ENCODE measurements at regions not wholly inside any gene's neighbourhood (a gene's known extent, or its start where the extent isn't known, plus 50 kb on each side); places are given as distances from the start of the nearest gene placed in this dataset.
"Not testable (repeated sequence)": the region's sequence is repeated elsewhere in the genome, so short reads cannot be mapped to it uniquely, and the experiment has no call there.

GRCh38 chr16:87133112-87133850 lies 183.9 kb downstream of the C16orf95 start:
- DNase-seq (ENCODE audit: extremely low read depth, low read depth, low spot score), result no peak

DNA sequence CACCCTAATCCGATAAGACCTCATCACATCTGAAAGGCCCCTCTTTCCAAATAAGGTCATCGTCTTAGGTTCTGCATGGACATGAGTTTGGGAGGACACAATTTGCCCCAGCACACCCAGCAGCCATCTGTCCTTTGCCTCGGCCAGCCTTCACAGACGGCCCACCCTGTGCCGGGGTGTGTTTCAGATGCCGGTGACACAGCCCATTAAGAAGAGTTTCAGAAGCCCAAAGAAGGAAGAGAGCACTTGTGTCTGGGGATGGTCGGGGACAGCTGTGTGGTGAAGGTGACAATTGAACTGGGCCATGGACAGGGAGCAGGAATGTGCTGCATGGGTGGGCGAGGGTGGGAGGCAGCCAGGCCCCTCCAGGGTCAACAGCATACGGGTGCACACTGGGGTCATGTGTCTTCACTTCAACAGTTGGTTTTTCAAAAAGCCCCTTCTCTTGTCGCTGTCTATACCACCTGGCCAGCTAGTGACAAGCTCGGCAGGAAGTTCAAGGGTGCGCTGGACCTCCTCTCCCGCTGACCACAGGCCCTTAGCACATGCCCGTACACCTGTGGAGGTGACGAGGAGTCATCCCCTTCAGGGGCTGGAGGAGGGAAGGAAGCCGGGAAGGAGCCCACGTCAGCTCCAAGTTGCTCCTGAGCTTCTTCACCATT lies 183.1 kb downstream of the C16orf95 start:
- no peak for DNase-seq (ENCODE audit: extremely low read depth, low read depth, low spot score)

DNA sequence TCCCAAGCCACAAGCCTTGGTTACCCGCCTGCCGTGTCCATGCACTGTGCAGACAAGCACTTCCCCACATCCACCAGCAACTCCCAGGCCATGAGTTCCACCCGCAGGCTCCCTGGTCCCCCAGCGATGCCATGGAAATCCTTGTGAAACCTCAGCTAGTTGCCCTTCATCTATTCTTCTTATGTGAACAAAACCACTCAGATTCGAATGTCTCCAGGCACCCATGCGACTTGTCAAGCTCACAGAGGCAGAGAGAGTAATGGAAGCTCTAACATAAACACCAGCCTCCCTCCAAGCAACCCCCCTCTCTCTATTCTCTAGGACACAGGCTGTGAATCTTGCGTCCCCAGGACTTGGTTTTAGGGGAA lies 182.6 kb downstream of the C16orf95 start:
- no peak for DNase-seq (ENCODE audit: extremely low read depth, low read depth, low spot score)

DNA sequence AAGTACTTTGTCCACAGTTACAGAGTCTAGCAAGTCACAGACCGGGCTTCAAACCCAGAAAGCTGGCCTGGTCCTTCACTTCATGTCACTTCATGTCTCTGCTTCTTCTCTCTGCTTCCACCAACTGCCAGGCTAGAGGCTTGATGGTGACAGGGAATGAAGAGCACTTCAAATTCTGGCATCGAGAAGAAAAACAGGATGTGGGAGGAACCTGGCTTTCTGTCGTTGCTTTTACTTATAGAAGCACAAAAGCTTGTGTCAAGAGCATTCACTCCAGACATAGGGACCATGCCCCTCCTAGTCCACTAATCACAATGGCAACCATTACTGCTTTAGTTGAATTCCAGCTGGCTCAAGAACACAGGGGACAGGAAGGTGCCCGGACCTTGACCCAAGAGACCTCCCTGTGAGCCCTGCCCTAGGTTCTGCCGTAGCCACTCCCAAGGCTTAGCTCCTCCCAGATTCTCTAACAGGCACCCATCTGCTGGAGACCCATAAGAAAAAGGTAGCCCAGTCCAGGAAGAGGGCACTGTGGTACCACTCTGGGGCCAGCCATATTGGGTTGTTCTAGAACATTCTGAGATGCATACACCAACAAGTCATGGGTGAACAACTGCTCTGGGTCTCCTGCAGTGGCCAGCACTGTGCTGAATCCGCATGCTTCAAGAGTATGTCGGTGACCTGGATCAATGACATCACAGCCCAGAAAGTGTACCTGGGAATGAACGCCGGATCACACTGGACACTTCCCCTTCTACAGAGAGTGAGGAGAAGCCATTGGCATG lies 181.8 kb downstream of the C16orf95 start:
- DNase-seq (ENCODE audit: extremely low read depth, low read depth, low spot score), result no peak

GRCh38 chr16:87138316-87138715 lies 178.9 kb downstream of the C16orf95 start:
- no peak for DNase-seq (ENCODE audit: extremely low read depth, low read depth, low spot score)

DNA sequence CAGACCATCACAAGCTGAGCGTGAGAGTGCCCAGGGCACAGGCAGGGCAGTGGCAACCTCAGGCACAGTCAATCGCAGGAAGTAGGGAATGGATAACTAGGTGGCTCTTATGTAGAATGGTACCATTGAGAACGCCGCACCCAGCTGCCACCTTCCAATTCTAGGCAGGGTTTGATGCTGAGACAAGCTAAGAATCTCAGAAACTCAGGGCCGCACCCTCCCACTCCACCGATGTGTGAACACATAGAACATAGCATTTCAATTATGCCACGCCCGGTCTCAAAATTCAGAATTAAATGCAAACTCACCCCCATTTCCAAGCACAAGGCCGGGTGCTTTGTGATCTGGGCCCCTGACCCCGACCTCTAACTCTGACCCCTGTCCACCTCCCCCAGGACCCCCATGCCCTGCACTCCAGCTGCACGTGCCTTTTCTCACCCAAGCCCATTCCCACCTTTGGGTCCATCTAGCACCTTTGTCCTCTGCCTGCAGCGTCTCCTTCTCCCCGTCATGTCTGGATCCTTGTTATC lies 178.4 kb downstream of the C16orf95 start:
- DNase-seq (ENCODE audit: extremely low read depth, low read depth, low spot score), result no peak

GRCh38 chr16:87140211-87141200 lies 176.7 kb downstream of the C16orf95 start:
- DNase-seq (ENCODE audit: extremely low read depth, low read depth, low spot score), result no peak

GRCh38 chr16:87141402-87141801 lies 175.8 kb downstream of the C16orf95 start:
- no peak for DNase-seq (ENCODE audit: extremely low read depth, low read depth, low spot score)

GRCh38 chr16:87143661-87144121 lies 173.5 kb downstream of the C16orf95 start:
- DNase-seq (ENCODE audit: extremely low read depth, low read depth, low spot score), result no peak

GRCh38 chr16:87144232-87144631 lies 173.0 kb downstream of the C16orf95 start:
- no peak for DNase-seq (ENCODE audit: extremely low read depth, low read depth, low spot score)

GRCh38 chr16:87145181-87146176 lies 171.7 kb downstream of the C16orf95 start:
- no peak for DNase-seq (ENCODE audit: extremely low read depth, low read depth, low spot score)

GRCh38 chr16:87146676-87147075 lies 170.5 kb downstream of the C16orf95 start:
- DNase-seq (ENCODE audit: extremely low read depth, low read depth, low spot score), result no peak

DNA sequence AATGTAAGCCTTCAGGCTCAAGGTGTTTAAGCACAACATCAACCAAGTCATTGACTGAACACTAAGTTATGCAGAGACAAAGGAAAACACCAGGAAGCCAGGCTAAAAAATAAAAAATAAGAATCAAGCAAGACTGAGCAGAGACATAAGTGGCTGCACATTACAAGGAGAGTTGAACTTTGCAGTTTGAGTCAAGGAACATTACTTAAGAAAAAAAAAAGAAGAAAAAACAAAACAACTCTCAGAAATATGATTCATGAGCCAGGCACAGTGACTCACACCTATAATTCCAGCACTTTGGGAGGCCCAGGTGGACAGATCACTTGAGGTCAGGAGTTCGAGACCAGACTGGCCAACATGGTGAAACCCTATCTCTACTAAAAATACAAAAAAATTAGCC lies 168.1 kb downstream of the C16orf95 start:
- DNase-seq (ENCODE audit: extremely low read depth, low read depth, low spot score), result no peak

DNA sequence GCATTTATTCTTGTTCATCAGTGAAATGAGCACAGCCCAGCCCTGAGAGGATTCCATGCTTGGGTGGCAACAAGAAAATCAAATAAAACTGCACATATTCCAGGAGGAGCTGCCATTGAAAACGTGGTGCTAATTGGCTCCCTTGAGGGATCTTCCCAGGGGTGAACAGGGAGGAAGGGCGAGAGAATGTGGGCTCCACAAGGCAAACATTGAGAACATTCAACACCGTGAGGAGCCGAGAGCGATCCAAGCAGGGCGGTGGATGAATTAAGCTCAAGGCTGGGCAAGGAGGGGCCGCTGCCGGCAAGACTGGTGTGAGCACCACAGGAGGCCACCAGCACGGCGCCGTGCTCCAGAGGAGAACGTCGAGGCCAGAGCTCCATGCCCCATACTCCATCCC lies 166.9 kb downstream of the C16orf95 start:
- no peak for DNase-seq (ENCODE audit: extremely low read depth, low read depth, low spot score)

DNA sequence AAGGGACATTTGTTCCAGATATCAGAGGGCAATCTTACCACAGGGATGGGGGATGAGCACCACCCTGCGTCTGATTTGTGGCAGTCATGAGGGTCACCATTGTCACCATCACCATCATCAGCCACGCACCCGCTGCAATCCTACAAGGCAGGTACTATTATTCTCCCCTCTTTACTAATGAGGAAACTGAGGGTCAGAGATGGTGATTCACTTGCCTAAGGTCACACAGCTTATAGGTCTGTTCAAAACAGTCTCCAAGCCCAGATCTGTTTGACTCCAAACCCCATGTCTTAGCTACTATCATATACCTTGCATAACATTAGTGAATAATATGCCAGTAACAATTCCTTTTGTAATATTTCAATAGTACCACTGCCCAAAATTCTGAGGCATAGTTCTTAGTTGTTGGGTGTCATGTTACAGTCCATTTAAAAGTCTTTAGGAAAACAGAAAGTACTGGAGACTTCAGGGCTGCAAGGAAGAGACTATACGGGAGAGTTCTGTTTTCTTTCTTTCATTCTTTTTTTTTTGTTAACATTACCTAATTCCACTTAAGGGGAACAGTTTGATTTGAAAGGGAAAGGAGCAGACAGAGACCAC lies 166.4 kb downstream of the C16orf95 start:
- DNase-seq (ENCODE audit: extremely low read depth, low read depth, low spot score), result no peak

DNA sequence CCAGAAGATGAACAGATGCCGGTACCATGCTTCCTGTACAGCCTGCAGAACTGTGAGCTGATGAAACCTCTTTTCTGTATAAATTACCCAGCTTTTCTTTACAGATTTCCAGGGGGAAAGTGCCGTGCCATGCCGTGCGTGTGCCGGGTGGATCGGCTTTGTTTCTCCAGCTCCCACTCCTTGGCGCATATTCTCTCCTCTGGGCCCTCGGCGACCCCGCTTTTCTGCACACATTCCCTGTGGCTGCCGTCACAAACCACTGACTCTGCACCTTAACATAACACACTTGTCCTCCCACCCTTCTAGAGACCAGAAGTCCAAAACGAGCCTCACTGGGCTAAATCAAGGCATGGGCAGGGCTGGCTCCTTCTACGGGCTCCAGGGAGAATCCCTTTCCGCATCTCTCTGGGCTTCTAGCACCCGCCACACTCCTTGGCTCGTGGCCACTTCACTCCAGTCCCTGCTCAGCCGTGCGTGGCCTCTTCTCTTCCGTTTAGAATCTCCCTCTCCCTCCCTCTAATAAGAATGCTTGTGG lies 164.9 kb downstream of the C16orf95 start:
- DNase-seq (ENCODE audit: extremely low read depth, low read depth, low spot score), result no peak

DNA sequence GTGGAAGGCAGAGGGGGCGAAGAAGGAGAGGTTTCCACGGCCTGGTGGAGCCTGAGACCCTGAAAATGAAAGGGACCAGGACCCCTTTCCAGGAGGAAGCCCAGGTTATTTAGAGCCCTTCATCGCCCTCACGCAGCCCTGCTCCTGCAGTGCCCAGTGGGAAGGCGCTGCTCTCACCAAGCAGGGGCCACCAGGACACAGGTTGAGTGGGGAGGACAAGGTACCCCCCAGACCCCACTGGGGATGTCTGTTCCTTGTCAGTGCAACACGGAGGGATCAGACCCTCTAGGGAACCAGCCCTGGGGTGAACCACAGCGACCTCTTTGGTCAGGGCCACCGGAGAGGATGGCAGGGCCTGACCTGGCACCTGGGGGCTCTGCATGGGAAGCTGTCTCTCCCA lies 163.9 kb downstream of the C16orf95 start:
- DNase-seq (ENCODE audit: extremely low read depth, low read depth, low spot score), result no peak

GRCh38 chr16:87155315-87155714 lies 161.9 kb downstream of the C16orf95 start:
- DNase-seq (ENCODE audit: extremely low read depth, low read depth, low spot score), result not testable (repeated sequence)
